GM18517 (cell line): ENCODE measurements at regions not wholly inside any gene's neighbourhood (a gene's known extent, or its start where the extent isn't known, plus 50 kb on each side); places are given as distances from the start of the nearest gene placed in this dataset.
"Not testable (repeated sequence)": the region's sequence is repeated elsewhere in the genome, so short reads cannot be mapped to it uniquely, and the experiment has no call there.

Experiments used
- ATAC-seq: cut with Tn5 transposase; IDR thresholded peaks from one replicate; pipeline ENCODE4 v1.9.1; 2021; ENCODE audit warnings: mild to moderate bottlenecking, moderate library complexity; ENCODE audit not compliant: unreplicated experiment

GRCh38 chr6:121855521-121855920 lies 420.1 kb downstream of the GJA1 start:
- ATAC-seq, result no peak

GRCh38 chr6:121856296-121856695 lies 420.9 kb downstream of the GJA1 start:
- no peak for ATAC-seq

- ATAC-seq, result no peak
These were observed 422.1 kb downstream of the GJA1 start for GRCh38 chr6:121857551-121857950.

- ATAC-seq, result no peak
These were observed 422.9 kb downstream of the GJA1 start for GRCh38 chr6:121858310-121858709.

GRCh38 chr6:121858986-121859385 lies 423.5 kb downstream of the GJA1 start:
- ATAC-seq, result no peak

- ATAC-seq, result no peak
These were observed 430.4 kb downstream of the GJA1 start for GRCh38 chr6:121865811-121866210.

GRCh38 chr6:121867095-121867494 lies 431.6 kb downstream of the GJA1 start:
- ATAC-seq, result no peak

GRCh38 chr6:121868206-121868605 lies 432.8 kb downstream of the GJA1 start:
- ATAC-seq, result no peak

GRCh38 chr6:121873595-121873994 lies 438.1 kb downstream of the GJA1 start:
- ATAC-seq, result no peak

- ATAC-seq, result no peak
These were observed 441.3 kb downstream of the GJA1 start for GRCh38 chr6:121876721-121877120.

- no peak for ATAC-seq
These were observed 443.7 kb downstream of the GJA1 start for GRCh38 chr6:121879149-121879548.

GRCh38 chr6:121880831-121881230 lies 445.4 kb downstream of the GJA1 start:
- ATAC-seq, result no peak

GRCh38 chr6:121881974-121882667 lies 446.7 kb downstream of the GJA1 start:
- no peak for ATAC-seq

GRCh38 chr6:121884091-121884490 lies 448.6 kb downstream of the GJA1 start:
- no peak for ATAC-seq

GRCh38 chr6:121884620-121885019 lies 449.2 kb downstream of the GJA1 start:
- no peak for ATAC-seq

- ATAC-seq, result no peak
These were observed 450.1 kb downstream of the GJA1 start for GRCh38 chr6:121885399-121886152.

GRCh38 chr6:121886223-121886830 lies 450.9 kb downstream of the GJA1 start:
- no peak for ATAC-seq

- ATAC-seq, result no peak
These were observed 452.3 kb downstream of the GJA1 start for GRCh38 chr6:121887724-121888123.

- ATAC-seq, result no peak
These were observed 455.0 kb downstream of the GJA1 start for GRCh38 chr6:121890307-121890910.

- ATAC-seq, result not testable (repeated sequence)
These were observed 460.3 kb downstream of the GJA1 start for GRCh38 chr6:121895731-121896130.

- no peak for ATAC-seq
These were observed 460.9 kb downstream of the GJA1 start for GRCh38 chr6:121896363-121896762.

GRCh38 chr6:121896771-121897170 lies 461.3 kb downstream of the GJA1 start:
- ATAC-seq, result no peak
